HUES48 (cell line): ENCODE measurements at regions not wholly inside any gene's neighbourhood (a gene's known extent, or its start where the extent isn't known, plus 50 kb on each side); places are given as distances from the start of the nearest gene placed in this dataset.
"Not testable (repeated sequence)": the region's sequence is repeated elsewhere in the genome, so short reads cannot be mapped to it uniquely, and the experiment has no call there.

Source experiments
- H3K27ac ChIP-seq: one replicate; pipeline ENCODE4 v1.7.0; 2013; ENCODE audit warnings: low read depth, low read length, inconsistent platforms
- H3K27me3 ChIP-seq: 2 replicates; pipeline ENCODE4 v1.6.1; 2013; ENCODE audit warnings: mild to moderate bottlenecking, low read length; ENCODE audit not compliant: control insufficient read depth, insufficient read depth
- H3K36me3 ChIP-seq: 2 replicates; pipeline ENCODE4 v1.6.1; 2013; ENCODE audit warnings: low read length; ENCODE audit not compliant: control insufficient read depth, insufficient read depth
- H3K4me1 ChIP-seq: 2 replicates; pipeline ENCODE4 v1.6.1; 2013; ENCODE audit warnings: mild to moderate bottlenecking, low read length; ENCODE audit not compliant: control insufficient read depth, insufficient read depth
- H3K4me3 ChIP-seq: 2 replicates; pipeline ENCODE4 v1.5.1; 2013; ENCODE audit warnings: mild to moderate bottlenecking, low read depth, low read length
- H3K9ac ChIP-seq: 2 replicates; pipeline ENCODE4 v1.6.1; 2013; ENCODE audit warnings: mild to moderate bottlenecking, low read depth, low read length, moderate library complexity
- H3K9me3 ChIP-seq: 2 replicates; pipeline ENCODE4 v1.6.1; 2013; ENCODE audit warnings: low read length; ENCODE audit not compliant: control insufficient read depth, insufficient read depth

DNA sequence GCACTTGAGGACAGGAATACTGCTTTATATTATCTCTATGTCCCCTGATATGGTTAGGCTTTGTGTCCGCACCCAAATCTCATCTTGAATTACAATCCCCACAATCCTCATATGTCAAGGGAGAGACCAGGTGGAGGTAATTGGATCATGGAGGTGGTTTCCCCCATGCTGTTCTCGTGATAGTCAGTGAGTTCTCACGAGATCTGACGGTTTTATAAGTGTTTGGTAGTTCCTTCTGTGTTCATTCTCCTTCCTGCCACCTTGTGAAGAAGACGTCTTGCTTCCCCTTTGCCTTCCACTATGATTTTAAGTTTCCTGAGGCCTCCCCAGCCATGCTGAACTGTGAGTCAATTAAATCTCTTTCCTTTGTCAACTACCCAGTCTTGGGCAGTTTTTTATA lies 51.7 kb upstream of the MDGA1 start:
- H3K4me1 ChIP-seq, result peaks cover 16% of the 10 kb centered on the region
- not testable (repeated sequence) for H3K9me3 ChIP-seq, H3K9ac ChIP-seq, H3K4me3 ChIP-seq, H3K27ac ChIP-seq, H3K36me3 ChIP-seq
- peaks cover 17% of the 10 kb centered on the region for H3K27me3 ChIP-seq

DNA sequence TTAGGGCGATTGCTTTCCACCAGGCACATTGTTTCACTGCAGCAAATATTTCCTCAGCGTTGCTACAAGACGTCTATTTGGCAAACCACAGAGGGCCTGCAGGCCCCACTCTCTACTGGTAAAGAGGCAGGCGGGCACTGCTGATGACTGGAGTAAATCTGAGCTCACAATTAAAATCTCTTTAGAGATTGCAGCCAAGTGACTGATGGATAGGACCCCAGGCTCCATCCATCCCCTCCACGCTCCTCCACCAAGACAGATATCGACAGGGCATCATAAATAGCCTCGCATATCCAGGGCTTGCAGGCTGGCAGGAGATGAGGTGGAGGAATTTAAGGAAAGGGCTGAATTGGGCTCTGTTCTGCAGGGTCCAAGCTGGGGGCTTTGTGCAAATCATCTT lies 50.4 kb upstream of the MDGA1 start:
- Histone ChIP-seq H3K27me3 (peaks cover 26% of the 10 kb centered on the region), H3K4me1 (peaks cover 16% of the 10 kb centered on the region), H3K4me3 (no peak overlapping the region), H3K36me3 (no peaks in the 10 kb centered on the region), H3K9me3 (no peaks in the 10 kb centered on the region), H3K27ac (no peak overlapping the region), H3K9ac (no peak overlapping the region)
